ENCODE measurements at regions not wholly inside any gene's neighbourhood (a gene's known extent, or its start where the extent isn't known, plus 50 kb on each side); places are given as distances from the start of the nearest gene placed in this dataset.
A peak's percentile ranks its signal among the peaks of the same experiment; 100 is the strongest.

- no peaks in the 10 kb centered on the region for H3K27me3 ChIP-seq (ENCODE audit: control insufficient read depth in 3 of 3, insufficient read depth in 3 of 3, low read length in 3 of 3)
- no peaks in the 10 kb centered on the region for H3K4me1 ChIP-seq (ENCODE audit: control insufficient read depth in 3 of 3, insufficient read depth in 2 of 3, low read depth in 1 of 3, low read length in 2 of 3)
- 55 to 76% (median 59%) methylated on average over 8 of the region's 8 CpGs for WGBS, 3 donors
- FAIRE-seq, result no peak
- no peaks in the 10 kb centered on the region for H3K9me3 ChIP-seq (ENCODE audit: control insufficient read depth in 2 of 2, insufficient read depth in 1 of 2, low read depth in 1 of 2, low read length in 1 of 2)
- no peaks in the 10 kb centered on the region for H3K36me3 ChIP-seq (ENCODE audit: control insufficient read depth in 3 of 3, insufficient read depth in 2 of 3, low read depth in 1 of 3, low read length in 3 of 3)
- DNase-seq, result peak in 1 of 2 donors; percentile 23
- H3K27ac ChIP-seq (ENCODE audit: low read depth in 1 of 3, low read length in 2 of 3), result no peak overlapping the region
- H3K4me3 ChIP-seq (ENCODE audit: low read depth in 1 of 3, low read length in 3 of 3), result no peak overlapping the region
Observed at GRCh38 chr5:17067657-17068392, 131.7 kb upstream of the MYO10 start.

- H3K36me3 ChIP-seq (ENCODE audit: control insufficient read depth in 3 of 3, insufficient read depth in 2 of 3, low read depth in 1 of 3, low read length in 3 of 3), result no peaks in the 10 kb centered on the region
- H3K9me3 ChIP-seq (ENCODE audit: control insufficient read depth in 2 of 2, insufficient read depth in 1 of 2, low read depth in 1 of 2, low read length in 1 of 2), result no peaks in the 10 kb centered on the region
- DNase-seq, result peak; percentile 13 to 80
- FAIRE-seq, result no peak
- H3K4me3 ChIP-seq (ENCODE audit: low read depth in 1 of 3, low read length in 3 of 3), result no peak overlapping the region
- WGBS, 3 donors, result 25 to 47% (median 47%) methylated on average over 13 of the region's 13 CpGs
- H3K27ac ChIP-seq (ENCODE audit: low read depth in 1 of 3, low read length in 2 of 3), result no peak overlapping the region
- no peaks in the 10 kb centered on the region for H3K27me3 ChIP-seq (ENCODE audit: control insufficient read depth in 3 of 3, insufficient read depth in 3 of 3, low read length in 3 of 3)
- H3K4me1 ChIP-seq (ENCODE audit: control insufficient read depth in 3 of 3, insufficient read depth in 2 of 3, low read depth in 1 of 3, low read length in 2 of 3), result no peaks in the 10 kb centered on the region
Observed at GRCh38 chr5:17069995-17070511, 134.0 kb upstream of the MYO10 start.

- Histone ChIP-seq H3K36me3 (ENCODE audit: control insufficient read depth in 3 of 3, insufficient read depth in 2 of 3, low read depth in 1 of 3, low read length in 3 of 3) (no peaks in the 10 kb centered on the region), H3K27ac (ENCODE audit: low read depth in 1 of 3, low read length in 2 of 3) (no peak overlapping the region), H3K4me1 (ENCODE audit: control insufficient read depth in 3 of 3, insufficient read depth in 2 of 3, low read depth in 1 of 3, low read length in 2 of 3) (no peaks in the 10 kb centered on the region), H3K9me3 (ENCODE audit: control insufficient read depth in 2 of 2, insufficient read depth in 1 of 2, low read depth in 1 of 2, low read length in 1 of 2) (no peaks in the 10 kb centered on the region), H3K27me3 (ENCODE audit: control insufficient read depth in 3 of 3, insufficient read depth in 3 of 3, low read length in 3 of 3) (no peaks in the 10 kb centered on the region), H3K4me3 (ENCODE audit: low read depth in 1 of 3, low read length in 3 of 3) (no peak overlapping the region)
- FAIRE-seq (no peak), DNase-seq (no peak)
- WGBS, 3 donors, result 48 to 60% (median 56%) methylated on average over 6 of the region's 6 CpGs
Observed at GRCh38 chr5:17070647-17071046, 134.6 kb upstream of the MYO10 start.

- H3K27ac ChIP-seq (ENCODE audit: low read depth in 1 of 3, low read length in 2 of 3), result no peak overlapping the region
- no peaks in the 10 kb centered on the region for H3K9me3 ChIP-seq (ENCODE audit: control insufficient read depth in 2 of 2, insufficient read depth in 1 of 2, low read depth in 1 of 2, low read length in 1 of 2)
- no peaks in the 10 kb centered on the region for H3K27me3 ChIP-seq (ENCODE audit: control insufficient read depth in 3 of 3, insufficient read depth in 3 of 3, low read length in 3 of 3)
- H3K4me3 ChIP-seq (ENCODE audit: low read depth in 1 of 3, low read length in 3 of 3), result no peak overlapping the region
- WGBS, 3 donors, result 43 to 57% (median 53%) methylated on average over 4 of the region's 4 CpGs
- no peak for FAIRE-seq
- H3K36me3 ChIP-seq (ENCODE audit: control insufficient read depth in 3 of 3, insufficient read depth in 2 of 3, low read depth in 1 of 3, low read length in 3 of 3), result no peaks in the 10 kb centered on the region
- no peaks in the 10 kb centered on the region for H3K4me1 ChIP-seq (ENCODE audit: control insufficient read depth in 3 of 3, insufficient read depth in 2 of 3, low read depth in 1 of 3, low read length in 2 of 3)
- no peak for DNase-seq
Observed at GRCh38 chr5:17075236-17075635, 139.1 kb upstream of the MYO10 start.

GRCh38 chr5:17076272-17076671, 140.2 kb upstream of the MYO10 start:
- 88 to 92% (median 91%) methylated on average over 2 of the region's 2 CpGs for WGBS, 3 donors
- Histone ChIP-seq H3K9me3 (ENCODE audit: control insufficient read depth in 2 of 2, insufficient read depth in 1 of 2, low read depth in 1 of 2, low read length in 1 of 2) (no peaks in the 10 kb centered on the region), H3K4me1 (ENCODE audit: control insufficient read depth in 3 of 3, insufficient read depth in 2 of 3, low read depth in 1 of 3, low read length in 2 of 3) (no peaks in the 10 kb centered on the region), H3K27me3 (ENCODE audit: control insufficient read depth in 3 of 3, insufficient read depth in 3 of 3, low read length in 3 of 3) (no peaks in the 10 kb centered on the region), H3K27ac (ENCODE audit: low read depth in 1 of 3, low read length in 2 of 3) (no peak overlapping the region), H3K4me3 (ENCODE audit: low read depth in 1 of 3, low read length in 3 of 3) (no peak overlapping the region), H3K36me3 (ENCODE audit: control insufficient read depth in 3 of 3, insufficient read depth in 2 of 3, low read depth in 1 of 3, low read length in 3 of 3) (no peaks in the 10 kb centered on the region)
- FAIRE-seq (no peak), DNase-seq (no peak)

- no peaks in the 10 kb centered on the region for H3K27me3 ChIP-seq (ENCODE audit: control insufficient read depth in 3 of 3, insufficient read depth in 3 of 3, low read length in 3 of 3)
- no peaks in the 10 kb centered on the region for H3K9me3 ChIP-seq (ENCODE audit: control insufficient read depth in 2 of 2, insufficient read depth in 1 of 2, low read depth in 1 of 2, low read length in 1 of 2)
- H3K36me3 ChIP-seq (ENCODE audit: control insufficient read depth in 3 of 3, insufficient read depth in 2 of 3, low read depth in 1 of 3, low read length in 3 of 3), result no peaks in the 10 kb centered on the region
- peak overlapping the region in 1 of 3 donors; percentile 14 for H3K27ac ChIP-seq (ENCODE audit: low read depth in 1 of 3, low read length in 2 of 3)
- no peak overlapping the region for H3K4me3 ChIP-seq (ENCODE audit: low read depth in 1 of 3, low read length in 3 of 3)
- H3K4me1 ChIP-seq (ENCODE audit: control insufficient read depth in 3 of 3, insufficient read depth in 2 of 3, low read depth in 1 of 3, low read length in 2 of 3), result no peaks in the 10 kb centered on the region
- no peak for DNase-seq
- no peak for FAIRE-seq
- 73 to 82% (median 80%) methylated on average over 11 of the region's 11 CpGs for WGBS, 3 donors
Observed at GRCh38 chr5:17077440-17078233, 139.8 kb upstream of the BASP1 start.

- no peak for DNase-seq
- FAIRE-seq, result no peak
- 67 to 86% (median 67%) methylated on average over 7 of the region's 7 CpGs for WGBS, 3 donors
- Histone ChIP-seq H3K27ac (ENCODE audit: low read depth in 1 of 3, low read length in 2 of 3) (no peak overlapping the region), H3K4me1 (ENCODE audit: control insufficient read depth in 3 of 3, insufficient read depth in 2 of 3, low read depth in 1 of 3, low read length in 2 of 3) (no peaks in the 10 kb centered on the region), H3K4me3 (ENCODE audit: low read depth in 1 of 3, low read length in 3 of 3) (no peak overlapping the region), H3K36me3 (ENCODE audit: control insufficient read depth in 3 of 3, insufficient read depth in 2 of 3, low read depth in 1 of 3, low read length in 3 of 3) (no peaks in the 10 kb centered on the region), H3K9me3 (ENCODE audit: control insufficient read depth in 2 of 2, insufficient read depth in 1 of 2, low read depth in 1 of 2, low read length in 1 of 2) (no peaks in the 10 kb centered on the region), H3K27me3 (ENCODE audit: control insufficient read depth in 3 of 3, insufficient read depth in 3 of 3, low read length in 3 of 3) (no peaks in the 10 kb centered on the region)
Observed at GRCh38 chr5:17079562-17079961, 137.9 kb upstream of the BASP1 start.

- DNase-seq (no peak), FAIRE-seq (no peak)
- H3K36me3 ChIP-seq (ENCODE audit: control insufficient read depth in 3 of 3, insufficient read depth in 2 of 3, low read depth in 1 of 3, low read length in 3 of 3), result no peaks in the 10 kb centered on the region
- no peak overlapping the region for H3K27ac ChIP-seq (ENCODE audit: low read depth in 1 of 3, low read length in 2 of 3)
- H3K27me3 ChIP-seq (ENCODE audit: control insufficient read depth in 3 of 3, insufficient read depth in 3 of 3, low read length in 3 of 3), result no peaks in the 10 kb centered on the region
- H3K4me3 ChIP-seq (ENCODE audit: low read depth in 1 of 3, low read length in 3 of 3), result no peak overlapping the region
- H3K4me1 ChIP-seq (ENCODE audit: control insufficient read depth in 3 of 3, insufficient read depth in 2 of 3, low read depth in 1 of 3, low read length in 2 of 3), result no peaks in the 10 kb centered on the region
- 90% methylated on average over 4 of the region's 4 CpGs for WGBS, 3 donors
- no peaks in the 10 kb centered on the region for H3K9me3 ChIP-seq (ENCODE audit: control insufficient read depth in 2 of 2, insufficient read depth in 1 of 2, low read depth in 1 of 2, low read length in 1 of 2)
Observed at GRCh38 chr5:17080361-17080760, 137.1 kb upstream of the BASP1 start.

All from small intestine (tissue), 7 donors.